LHCN-M2 (cell line): ENCODE measurements at regions not wholly inside any gene's neighbourhood (a gene's known extent, or its start where the extent isn't known, plus 50 kb on each side); places are given as distances from the start of the nearest gene placed in this dataset.
A peak's percentile ranks its signal among the peaks of the same experiment; 100 is the strongest.

ENCODE experiments used
- DNase-seq: peaks from one replicate; pipeline ENCODE4 v3.0.0-alpha.2; 2012; ENCODE audit warnings: low read depth

GRCh38 chr1:192713921-192714320 lies 78.0 kb downstream of the RGS13 start:
- no peak for DNase-seq

DNA sequence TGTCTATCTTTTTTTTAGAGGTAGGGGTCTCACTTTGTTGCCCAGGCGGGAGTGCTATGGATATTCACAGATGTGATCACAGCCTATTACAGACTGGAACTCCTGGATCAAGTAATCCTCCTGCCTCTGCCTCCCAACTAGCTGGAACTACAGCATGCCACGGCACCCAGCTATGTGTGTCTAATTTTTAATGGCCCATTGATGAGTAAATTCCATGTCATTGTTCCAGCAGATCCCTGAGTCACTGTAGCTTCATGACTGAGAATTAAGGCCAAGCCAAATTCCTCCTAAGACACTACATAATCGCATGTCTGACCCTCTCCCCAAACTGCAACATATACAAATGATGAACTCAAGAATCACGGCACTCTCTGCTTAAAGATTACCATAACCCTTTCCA lies 84.2 kb upstream of the RGS2 start:
- DNase-seq = peak; percentile 53

GRCh38 chr1:192726820-192727504 lies 81.9 kb upstream of the RGS2 start:
- DNase-seq = no peak

DNA sequence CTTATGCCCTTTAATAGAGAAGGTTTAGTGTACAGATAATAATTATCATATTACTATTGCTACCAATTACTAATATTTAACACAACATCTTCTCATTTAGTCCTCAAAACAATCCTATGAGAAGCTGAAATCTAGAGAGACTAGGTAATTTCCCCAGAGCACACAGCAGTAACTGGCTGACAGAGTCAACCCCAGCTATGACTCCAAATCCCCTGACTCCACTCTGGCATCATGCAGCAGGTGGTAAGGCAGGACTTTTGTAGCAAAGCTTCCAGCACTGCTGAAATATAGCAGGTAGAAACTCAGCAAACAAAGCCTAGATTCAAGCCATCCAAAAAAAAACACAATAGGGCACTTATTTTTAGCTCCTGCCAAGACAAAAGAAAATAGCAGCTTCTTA lies 79.3 kb upstream of the RGS2 start:
- DNase-seq = no peak

DNA sequence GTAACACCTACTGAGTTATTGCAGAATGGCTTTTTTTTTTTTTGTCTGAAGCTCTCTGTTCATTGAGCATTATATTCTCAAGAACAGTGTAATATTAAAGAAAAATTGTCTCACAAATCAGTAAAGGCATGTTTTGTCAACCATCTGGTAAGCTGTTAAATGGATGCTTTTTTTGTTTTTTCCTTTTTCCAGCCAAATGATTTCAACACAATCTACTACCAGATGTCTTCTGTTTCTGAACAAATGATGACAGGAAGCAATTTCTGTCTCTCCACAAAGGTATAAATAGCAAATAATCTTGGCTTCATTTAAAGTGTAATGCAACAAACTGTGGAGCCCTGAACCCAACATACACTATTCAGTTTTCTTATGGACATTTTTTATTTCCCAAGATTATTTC lies 78.6 kb upstream of the RGS2 start:
- DNase-seq = no peak

DNA sequence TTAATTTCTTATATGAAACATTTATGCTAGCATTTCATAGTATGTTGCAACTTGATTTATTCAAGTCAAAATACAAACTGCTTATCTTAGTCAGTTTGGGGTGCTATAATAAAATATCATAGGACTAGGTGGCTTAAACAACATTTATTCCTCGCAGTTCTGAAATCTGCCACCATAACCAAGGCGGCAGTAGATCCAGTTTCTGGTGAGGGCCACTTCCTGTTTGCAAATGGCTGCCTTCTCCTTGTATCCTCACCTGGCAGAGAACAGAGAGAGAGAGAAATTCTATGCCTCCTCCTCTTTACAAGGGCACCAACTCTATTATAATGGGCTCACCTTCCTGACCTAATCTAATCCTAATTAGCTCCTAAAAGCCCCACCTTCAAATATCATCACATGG lies 76.1 kb upstream of the RGS2 start:
- peak; percentile 19 for DNase-seq

DNA sequence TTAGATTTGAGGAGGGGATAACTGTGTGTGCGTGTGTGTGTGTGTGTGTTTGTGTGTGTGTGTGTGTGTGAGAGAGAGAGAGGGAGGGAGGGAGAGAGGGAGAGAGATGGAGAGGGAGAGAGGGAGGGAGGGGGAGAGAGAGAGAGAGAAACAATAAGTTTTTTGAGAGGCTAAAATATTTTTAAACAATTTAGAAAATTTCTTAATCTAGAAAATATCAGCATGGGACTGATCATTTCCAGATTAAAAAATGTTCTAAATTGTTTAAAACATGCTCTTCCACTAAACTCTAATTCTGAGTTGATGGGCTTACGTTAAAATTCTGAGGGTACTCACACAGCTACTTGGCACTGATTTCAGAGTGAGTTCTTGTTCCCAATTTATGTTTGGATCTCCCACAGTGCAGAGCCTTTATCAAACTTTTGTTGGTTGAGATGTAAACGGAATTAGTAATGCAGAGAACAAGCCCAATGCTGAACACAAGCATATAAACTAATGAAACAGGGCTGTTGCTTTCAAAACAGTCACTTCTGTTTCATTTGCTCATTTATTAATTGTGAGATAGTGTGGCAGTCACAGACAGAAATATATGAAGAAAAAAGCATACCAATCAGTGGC lies 73.4 kb upstream of the RGS2 start:
- no peak for DNase-seq

DNA sequence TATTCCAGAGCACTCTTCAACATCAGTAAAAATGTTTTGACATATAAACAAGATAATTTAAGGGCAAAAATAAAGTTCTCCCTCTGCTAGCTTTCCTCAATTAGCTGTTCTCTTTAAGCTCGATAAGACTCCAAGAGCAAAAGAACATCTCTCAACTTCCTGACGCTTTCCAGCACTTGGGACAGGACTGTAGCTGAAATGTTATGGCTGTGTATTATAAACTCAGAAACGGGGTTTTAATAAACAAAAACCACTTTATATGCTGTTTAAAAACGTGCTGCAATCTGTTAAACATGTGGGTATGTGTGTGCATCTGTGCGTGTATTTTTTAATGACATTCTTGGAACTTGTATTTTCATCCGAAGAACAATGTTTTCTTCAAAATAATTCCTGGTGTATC lies 71.5 kb upstream of the RGS2 start:
- no peak for DNase-seq

- DNase-seq = no peak
Measured at GRCh38 chr1:192739476-192740184, 69.2 kb upstream of the RGS2 start.

- DNase-seq = no peak
Measured at GRCh38 chr1:192740214-192740613, 68.6 kb upstream of the RGS2 start.

DNA sequence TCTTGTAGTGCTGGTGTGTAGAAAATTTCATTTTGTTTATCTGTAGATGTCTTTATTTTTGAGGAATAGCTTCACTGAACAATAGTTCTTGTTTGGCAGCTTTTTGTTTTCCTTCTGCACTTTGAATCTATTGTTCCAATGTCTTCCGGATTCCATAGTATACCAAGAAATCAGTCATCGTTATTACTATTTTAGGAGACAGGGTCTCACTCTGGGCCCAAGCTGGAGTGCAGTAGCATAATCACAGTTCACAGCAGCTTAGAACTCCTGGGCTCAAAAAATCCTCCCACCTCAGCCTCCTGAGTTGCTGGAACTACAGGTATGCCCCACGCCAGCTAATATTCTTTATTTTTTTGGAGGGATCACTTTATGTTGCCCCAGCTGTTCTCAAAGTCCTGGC lies 67.7 kb upstream of the RGS2 start:
- no peak for DNase-seq

GRCh38 chr1:192747301-192747700 lies 61.5 kb upstream of the RGS2 start:
- DNase-seq = peak; percentile 64

DNA sequence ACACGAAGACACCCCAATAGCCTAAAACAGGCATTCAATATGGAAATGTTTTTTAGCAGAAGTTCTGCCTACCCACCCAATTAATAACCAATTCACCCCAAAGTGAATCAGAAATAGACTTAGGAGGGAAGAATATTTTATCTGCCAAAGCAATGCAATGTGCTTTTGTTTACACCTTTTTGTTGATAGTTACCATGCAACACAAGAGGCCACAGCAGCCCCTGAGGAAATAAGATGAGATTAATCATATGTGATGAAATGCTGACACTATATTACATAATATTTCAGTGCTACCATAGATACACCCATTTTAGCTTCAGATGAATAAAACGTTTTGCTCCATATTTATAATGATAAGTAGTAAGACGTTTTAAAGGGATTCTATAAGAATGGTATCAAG lies 60.9 kb upstream of the RGS2 start:
- DNase-seq = peak; percentile 53

- no peak for DNase-seq
Measured at GRCh38 chr1:192749349-192749748, 59.5 kb upstream of the RGS2 start.

DNA sequence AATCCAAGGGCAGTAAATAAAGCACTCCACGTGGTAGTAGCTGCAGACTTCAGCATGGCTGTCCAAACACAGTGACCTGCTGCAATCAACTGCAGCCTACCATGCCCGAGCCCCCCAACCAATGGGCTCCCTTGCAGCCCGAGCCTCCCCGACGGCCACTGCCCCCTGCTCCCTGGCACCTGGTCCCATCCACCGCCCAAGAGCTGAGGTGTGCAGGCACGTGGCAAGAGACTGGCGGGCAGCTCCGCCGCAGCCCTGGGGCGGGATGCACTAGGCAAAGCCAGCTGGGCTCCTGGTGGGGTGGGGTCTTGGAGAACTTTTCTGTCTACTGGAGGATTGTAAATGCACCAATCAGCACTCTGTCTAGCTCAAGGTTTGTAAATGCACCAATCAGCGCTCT lies 57.6 kb upstream of the RGS2 start:
- DNase-seq = no peak

DNA sequence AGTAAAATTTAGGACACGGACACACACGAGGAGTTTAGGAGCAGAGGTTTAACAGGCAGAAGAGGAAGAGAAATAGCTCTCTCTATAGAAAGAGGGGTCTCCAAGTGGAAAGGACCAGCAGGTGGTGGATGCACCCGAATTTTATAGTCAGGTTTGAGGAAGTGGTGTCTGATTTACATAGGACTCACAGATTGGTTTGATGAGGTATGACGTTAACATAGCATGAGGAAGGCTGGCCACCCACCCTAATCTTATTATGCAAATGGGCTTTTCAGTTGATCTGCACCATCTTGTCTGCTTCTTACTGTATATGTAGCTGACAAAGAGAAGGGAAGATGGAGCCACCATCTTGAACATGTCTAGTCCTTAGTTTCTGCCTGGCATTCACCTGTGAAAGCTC lies 52.5 kb upstream of the RGS2 start:
- DNase-seq = no peak

- no peak for DNase-seq
Measured at GRCh38 chr1:192756847-192757246, 52.0 kb upstream of the RGS2 start.

GRCh38 chr1:192758492-192758891 lies 50.3 kb upstream of the RGS2 start:
- DNase-seq = no peak
